NCI-H748 (cell line): ENCODE measurements at regions not wholly inside any gene's neighbourhood (a gene's known extent, or its start where the extent isn't known, plus 50 kb on each side); places are given as distances from the start of the nearest gene placed in this dataset.

ENCODE experiments used
- DNase-seq: peaks from one replicate; lab custom pipeline; 2025; ENCODE audit not compliant: unreplicated experiment; lab: John Stamatoyannopoulos, UW

GRCh38 chr16:35363510-35363909 lies 1904.1 kb downstream of the TP53TG3F start:
- no peak for DNase-seq

GRCh38 chr16:35364263-35364662 lies 1904.9 kb downstream of the TP53TG3F start:
- DNase-seq: no peak

GRCh38 chr16:35365675-35366074 lies 1906.3 kb downstream of the TP53TG3F start:
- peak; percentile 3 for DNase-seq

- no peak for DNase-seq
Observed at GRCh38 chr16:35370617-35371016, 1911.2 kb downstream of the TP53TG3F start.

GRCh38 chr16:35377142-35377541 lies 1917.7 kb downstream of the TP53TG3F start:
- no peak for DNase-seq

- no peak for DNase-seq
Observed at GRCh38 chr16:35386619-35387018, 1927.2 kb downstream of the TP53TG3F start.

GRCh38 chr16:35391328-35391727 lies 1931.9 kb downstream of the TP53TG3F start:
- peak; percentile 72 for DNase-seq

- peak; percentile 35 for DNase-seq
Observed at GRCh38 chr16:35398180-35398579, 1938.8 kb downstream of the TP53TG3F start.

- no peak for DNase-seq
Observed at GRCh38 chr16:35399133-35399532, 1939.7 kb downstream of the TP53TG3F start.

GRCh38 chr16:35404273-35404672 lies 1944.9 kb downstream of the TP53TG3F start:
- no peak for DNase-seq

GRCh38 chr16:35405526-35405925 lies 1946.1 kb downstream of the TP53TG3F start:
- DNase-seq: no peak

GRCh38 chr16:35409503-35409902 lies 1950.1 kb downstream of the TP53TG3F start:
- DNase-seq: no peak

- DNase-seq: no peak
Observed at GRCh38 chr16:35410438-35410837, 1951.0 kb downstream of the TP53TG3F start.

- no peak for DNase-seq
Observed at GRCh38 chr16:35411156-35411555, 1951.7 kb downstream of the TP53TG3F start.

- no peak for DNase-seq
Observed at GRCh38 chr16:35414139-35414538, 1954.7 kb downstream of the TP53TG3F start.

GRCh38 chr16:35414563-35414962 lies 1955.2 kb downstream of the TP53TG3F start:
- no peak for DNase-seq

- DNase-seq: peak; percentile 36
Observed at GRCh38 chr16:35425270-35425669, 1965.9 kb downstream of the TP53TG3F start.

GRCh38 chr16:35431829-35432663 lies 1972.6 kb downstream of the TP53TG3F start:
- peak; percentile 59 for DNase-seq

GRCh38 chr16:35440875-35441274 lies 1981.5 kb downstream of the TP53TG3F start:
- no peak for DNase-seq

GRCh38 chr16:35447010-35447558 lies 1987.7 kb downstream of the TP53TG3F start:
- no peak for DNase-seq

- DNase-seq: no peak
Observed at GRCh38 chr16:35449663-35450062, 1990.3 kb downstream of the TP53TG3F start.

GRCh38 chr16:35450648-35451047 lies 1991.2 kb downstream of the TP53TG3F start:
- DNase-seq: no peak

GRCh38 chr16:35452471-35452870 lies 1993.1 kb downstream of the TP53TG3F start:
- DNase-seq: no peak
